SK-N-SH (cell line): ENCODE measurements at regions not wholly inside any gene's neighbourhood (a gene's known extent, or its start where the extent isn't known, plus 50 kb on each side); places are given as distances from the start of the nearest gene placed in this dataset.

Experiments used
- CTCF ChIA-PET: fragments of 300-600, 350-600 bp; formaldehyde crosslinking; extraction: SDS; loops from one replicate; lab custom pipeline; 2021; lab: Yijun Ruan, JAX
- POLR2A ChIA-PET: fragments of 350-600 bp; sonication (Branson Sonifier 250); formaldehyde crosslinking; extraction: SDS; loops from one replicate; lab custom pipeline; 2020; ENCODE audit warnings: antibody characterized with exemption, inconsistent platforms; lab: Yijun Ruan, JAX
- DNase-seq: peaks from one replicate; pipeline ENCODE4 v3.0.0; 2012
- H2AFZ ChIP-seq: fragments of 200-600 bp; sonication (generic); 2 replicates; pipeline ENCODE4 v1.8.1; 2016; ENCODE audit warnings: antibody characterized with exemption, mild to moderate bottlenecking, low read depth
- H3F3A ChIP-seq: fragments of 200-600 bp; sonication (generic); replicated peaks from 2 replicates; pipeline ENCODE3; 2016; ENCODE audit warnings: antibody characterized with exemption, mild to moderate bottlenecking; ENCODE audit not compliant: insufficient read depth
- H3K27ac ChIP-seq, 2 experiments: fragments of 200-500 bp in 1 of 2; fragments of 200-600 bp in 1 of 2; sonication (Bioruptor generic) in 1 of 2; sonication (generic), shearing (Covaris generic) in 1 of 2; 2 replicates each; pipeline versions ENCODE4 v1.5.1 to v1.6.1; 2014 to 2016; ENCODE audit warnings: low read depth in 2 of 2, inconsistent platforms in 1 of 2, low read length in 1 of 2, mild to moderate bottlenecking in 1 of 2, mixed read lengths in 1 of 2
- H3K27me3 ChIP-seq: fragments of 200-600 bp; sonication (generic), shearing (Covaris generic); 2 replicates; pipeline ENCODE4 v1.6.1; 2016; ENCODE audit warnings: mixed run types; ENCODE audit not compliant: insufficient read depth
- H3K36me3 ChIP-seq, 2 experiments: fragments of 200-500 bp in 1 of 2; fragments of 200-600 bp in 1 of 2; sonication (Bioruptor generic) in 1 of 2; sonication (generic) in 1 of 2; replicated peaks in 1 of 2; 2 replicates each; pipeline versions ENCODE3 to v1.5.1; 2014 to 2016; ENCODE audit warnings: low read length in 1 of 2, mild to moderate bottlenecking in 1 of 2; ENCODE audit not compliant: insufficient read depth in 2 of 2, control insufficient read depth in 1 of 2
- H3K4me1 ChIP-seq, 2 experiments: fragments of 200-500 bp in 1 of 2; fragments of 200-600 bp in 1 of 2; sonication (Bioruptor generic) in 1 of 2; sonication (generic), shearing (Covaris generic) in 1 of 2; 2 replicates each; pipeline versions ENCODE4 v1.5.1 to v1.6.1; 2014 to 2016; ENCODE audit warnings: low read depth in 1 of 2, low read length in 1 of 2, mixed run types in 1 of 2; ENCODE audit not compliant: insufficient read depth in 2 of 2, control insufficient read depth in 1 of 2
- H3K4me2 ChIP-seq: fragments of 200-600 bp; sonication (generic), shearing (Covaris generic); 2 replicates; pipeline ENCODE4 v1.6.1; 2017; ENCODE audit warnings: mixed run types
- H3K4me3 ChIP-seq, 2 experiments: fragments of 200-500 bp in 1 of 2; fragments of 200-600 bp in 1 of 2; sonication (Bioruptor generic) in 1 of 2; sonication (generic), shearing (Covaris generic) in 1 of 2; 2 replicates each; pipeline versions ENCODE4 v1.5.1 to v1.8.1; 2014 to 2016; ENCODE audit warnings: low read depth in 2 of 2, inconsistent platforms in 1 of 2, low read length in 1 of 2, mild to moderate bottlenecking in 1 of 2, mixed read lengths in 1 of 2, moderate library complexity in 1 of 2
- H3K79me2 ChIP-seq: fragments of 200-600 bp; sonication (generic); 2 replicates; pipeline ENCODE4 v1.8.1; 2017; ENCODE audit warnings: mild to moderate bottlenecking; ENCODE audit not compliant: insufficient read depth
- H3K9ac ChIP-seq: fragments of 200-600 bp; sonication (generic); 2 replicates; pipeline ENCODE4 v1.6.1; 2017; ENCODE audit warnings: mixed run types
- H3K9me2 ChIP-seq: fragments of 200-600 bp; sonication (generic); 2 replicates; pipeline ENCODE4 v1.6.1; 2017; ENCODE audit warnings: mixed run types
- H3K9me3 ChIP-seq: fragments of 200-600 bp; sonication (generic); 2 replicates; pipeline ENCODE4 v1.6.1; 2017; ENCODE audit warnings: mixed run types, mild to moderate bottlenecking, moderate library complexity
- H4K20me1 ChIP-seq: fragments of 200-600 bp; sonication (generic); 2 replicates; pipeline ENCODE4 v1.6.1; 2017; ENCODE audit warnings: mild to moderate bottlenecking, mixed run types; ENCODE audit not compliant: insufficient read depth
- EZH2phosphoT487 ChIP-seq: fragments of 200-600 bp; sonication (generic); IDR thresholded peaks from 2 replicates; pipeline ENCODE4 v1.6.1; 2017; ENCODE audit warnings: low read depth, mixed run types, mild to moderate bottlenecking, antibody characterized with exemption, moderate library complexity, borderline replicate concordance
- FOXJ3 ChIP-seq: sonication (generic); formaldehyde crosslinking; IDR thresholded peaks from 2 replicates; pipeline ENCODE4 v1.5.1; 2020; ENCODE audit warnings: mild to moderate bottlenecking, missing genetic modification reagents
- FOXM1 ChIP-seq: IDR thresholded peaks from 2 replicates; pipeline ENCODE4 v1.4.0; 2012; ENCODE audit warnings: low read depth, mild to moderate bottlenecking
- GABPA ChIP-seq: IDR thresholded peaks from 2 replicates; pipeline ENCODE4 v1.4.0; 2012; ENCODE audit warnings: low read depth, mild to moderate bottlenecking
- GATA2 ChIP-seq: sonication (generic); formaldehyde crosslinking; IDR thresholded peaks from 2 replicates; pipeline ENCODE4 v1.5.0; 2020; ENCODE audit warnings: mild to moderate bottlenecking, missing genetic modification reagents
- JUND ChIP-seq: IDR thresholded peaks from 2 replicates; pipeline ENCODE4 v1.4.0; 2012
- MAX ChIP-seq: IDR thresholded peaks from 2 replicates; pipeline ENCODE4 v1.4.0; 2012; ENCODE audit warnings: low read depth
- NFIC ChIP-seq: IDR thresholded peaks from 2 replicates; pipeline ENCODE4 v1.4.0; 2012; ENCODE audit warnings: borderline replicate concordance
- PBX3 ChIP-seq: IDR thresholded peaks from 2 replicates; pipeline ENCODE4; 2012
- POLR2AphosphoS5 ChIP-seq: IDR thresholded peaks from 2 replicates; pipeline ENCODE4 v1.6.1; 2012; ENCODE audit warnings: low read depth, low read length
- RFX5 ChIP-seq: IDR thresholded peaks from 2 replicates; pipeline ENCODE4 v1.6.1; 2012; ENCODE audit warnings: mild to moderate bottlenecking, improper control_type of control experiment, low read length
- RXRA ChIP-seq: IDR thresholded peaks from 2 replicates; pipeline ENCODE4 v1.4.0; 2012; ENCODE audit warnings: low read depth, mild to moderate bottlenecking, borderline replicate concordance
- SMC3 ChIP-seq: IDR thresholded peaks from 2 replicates; pipeline ENCODE4 v1.6.1; 2012; ENCODE audit warnings: low read depth, low read length, improper control_type of control experiment
- TCF12 ChIP-seq: IDR thresholded peaks from 2 replicates; pipeline ENCODE4 v1.4.0; 2012
- TEAD4 ChIP-seq: IDR thresholded peaks from 2 replicates; pipeline ENCODE4 v1.4.0; 2012; ENCODE audit warnings: mild to moderate bottlenecking, borderline replicate concordance; ENCODE audit not compliant: insufficient read depth
- YY1 ChIP-seq: IDR thresholded peaks from 2 replicates; pipeline ENCODE4 v1.4.0; 2012; ENCODE audit warnings: low read depth, mild to moderate bottlenecking
- ZBTB33 ChIP-seq: IDR thresholded peaks from 2 replicates; pipeline ENCODE4 v1.4.0; 2012; ENCODE audit warnings: low read depth, borderline replicate concordance
- WGBS: methylation state at CpG from one replicate; pipeline ENCODE4 v1.1.6; 2017; ENCODE audit warnings: low lambda C conversion rate; 5-methylcytosine and 5-hydroxymethylcytosine counted together
- TF ChIP-seq, protein P1 (sequence below): fragments of 200-600 bp; sonication (generic); IDR thresholded peaks from 2 replicates; pipeline ENCODE4 v1.6.1; 2017; ENCODE audit warnings: antibody characterized with exemption, mild to moderate bottlenecking, moderate library complexity
- TF ChIP-seq, protein P2 (sequence below): fragments of 150-350 bp; IDR thresholded peaks from 2 replicates; pipeline ENCODE4 v1.6.1; 2017; ENCODE audit warnings: antibody characterized with exemption, low read length, low read depth, borderline replicate concordance
- TF ChIP-seq, protein P3 (sequence below): IDR thresholded peaks from 2 replicates; pipeline ENCODE4 v1.6.1; 2012; ENCODE audit warnings: mild to moderate bottlenecking, low read depth, low read length, moderate library complexity

GRCh38 chr13:24012648-24013047, 115.3 kb upstream of the C1QTNF9B start:
- H3K9me2 ChIP-seq: no peaks in the 10 kb centered on the region
- no peak overlapping the region for H3K4me2 ChIP-seq
- H3K9ac ChIP-seq: no peak overlapping the region
- H3F3A ChIP-seq: no peaks in the 10 kb centered on the region
- peaks cover 0 to 4% of the 10 kb centered on the region in 2 experiments; a peak in 1 of 4 replicates for H3K4me1 ChIP-seq
- DNase-seq: no peak
- no peaks in the 10 kb centered on the region for H3K79me2 ChIP-seq
- ChIA-PET CTCF (interaction anchor here (1.8 to 2.2 kb wide), 2 partner anchors 40 to 208 kb away, joined by 5 to 8 read pairs; no protein-coding TSS in a partner anchor), POLR2A (no interaction called here)
- H2AFZ ChIP-seq: no peak overlapping the region
- no peaks in the 10 kb centered on the region for H3K27me3 ChIP-seq
- 91% methylated on average over 7 of the region's 10 CpGs for WGBS
- H3K4me3 ChIP-seq: no peak overlapping the region
- TF ChIP-seq, protein P1, sequence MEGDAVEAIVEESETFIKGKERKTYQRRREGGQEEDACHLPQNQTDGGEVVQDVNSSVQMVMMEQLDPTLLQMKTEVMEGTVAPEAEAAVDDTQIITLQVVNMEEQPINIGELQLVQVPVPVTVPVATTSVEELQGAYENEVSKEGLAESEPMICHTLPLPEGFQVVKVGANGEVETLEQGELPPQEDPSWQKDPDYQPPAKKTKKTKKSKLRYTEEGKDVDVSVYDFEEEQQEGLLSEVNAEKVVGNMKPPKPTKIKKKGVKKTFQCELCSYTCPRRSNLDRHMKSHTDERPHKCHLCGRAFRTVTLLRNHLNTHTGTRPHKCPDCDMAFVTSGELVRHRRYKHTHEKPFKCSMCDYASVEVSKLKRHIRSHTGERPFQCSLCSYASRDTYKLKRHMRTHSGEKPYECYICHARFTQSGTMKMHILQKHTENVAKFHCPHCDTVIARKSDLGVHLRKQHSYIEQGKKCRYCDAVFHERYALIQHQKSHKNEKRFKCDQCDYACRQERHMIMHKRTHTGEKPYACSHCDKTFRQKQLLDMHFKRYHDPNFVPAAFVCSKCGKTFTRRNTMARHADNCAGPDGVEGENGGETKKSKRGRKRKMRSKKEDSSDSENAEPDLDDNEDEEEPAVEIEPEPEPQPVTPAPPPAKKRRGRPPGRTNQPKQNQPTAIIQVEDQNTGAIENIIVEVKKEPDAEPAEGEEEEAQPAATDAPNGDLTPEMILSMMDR: no peak
- TF ChIP-seq NFIC (no peak), POLR2AphosphoS5 (no peak), JUND (no peak), GABPA (no peak), FOXJ3 (no peak), SMC3 (no peak), FOXM1 (no peak), MAX (no peak), RFX5 (no peak), ZBTB33 (no peak), YY1 (no peak), TEAD4 (no peak), PBX3 (no peak), TCF12 (no peak), EZH2phosphoT487 (no peak), GATA2 (CRISPR knock-in tag) (no peak), RXRA (no peak)
- TF ChIP-seq, protein P2, sequence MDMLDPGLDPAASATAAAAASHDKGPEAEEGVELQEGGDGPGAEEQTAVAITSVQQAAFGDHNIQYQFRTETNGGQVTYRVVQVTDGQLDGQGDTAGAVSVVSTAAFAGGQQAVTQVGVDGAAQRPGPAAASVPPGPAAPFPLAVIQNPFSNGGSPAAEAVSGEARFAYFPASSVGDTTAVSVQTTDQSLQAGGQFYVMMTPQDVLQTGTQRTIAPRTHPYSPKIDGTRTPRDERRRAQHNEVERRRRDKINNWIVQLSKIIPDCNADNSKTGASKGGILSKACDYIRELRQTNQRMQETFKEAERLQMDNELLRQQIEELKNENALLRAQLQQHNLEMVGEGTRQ: no peak
- TF ChIP-seq, protein P3, sequence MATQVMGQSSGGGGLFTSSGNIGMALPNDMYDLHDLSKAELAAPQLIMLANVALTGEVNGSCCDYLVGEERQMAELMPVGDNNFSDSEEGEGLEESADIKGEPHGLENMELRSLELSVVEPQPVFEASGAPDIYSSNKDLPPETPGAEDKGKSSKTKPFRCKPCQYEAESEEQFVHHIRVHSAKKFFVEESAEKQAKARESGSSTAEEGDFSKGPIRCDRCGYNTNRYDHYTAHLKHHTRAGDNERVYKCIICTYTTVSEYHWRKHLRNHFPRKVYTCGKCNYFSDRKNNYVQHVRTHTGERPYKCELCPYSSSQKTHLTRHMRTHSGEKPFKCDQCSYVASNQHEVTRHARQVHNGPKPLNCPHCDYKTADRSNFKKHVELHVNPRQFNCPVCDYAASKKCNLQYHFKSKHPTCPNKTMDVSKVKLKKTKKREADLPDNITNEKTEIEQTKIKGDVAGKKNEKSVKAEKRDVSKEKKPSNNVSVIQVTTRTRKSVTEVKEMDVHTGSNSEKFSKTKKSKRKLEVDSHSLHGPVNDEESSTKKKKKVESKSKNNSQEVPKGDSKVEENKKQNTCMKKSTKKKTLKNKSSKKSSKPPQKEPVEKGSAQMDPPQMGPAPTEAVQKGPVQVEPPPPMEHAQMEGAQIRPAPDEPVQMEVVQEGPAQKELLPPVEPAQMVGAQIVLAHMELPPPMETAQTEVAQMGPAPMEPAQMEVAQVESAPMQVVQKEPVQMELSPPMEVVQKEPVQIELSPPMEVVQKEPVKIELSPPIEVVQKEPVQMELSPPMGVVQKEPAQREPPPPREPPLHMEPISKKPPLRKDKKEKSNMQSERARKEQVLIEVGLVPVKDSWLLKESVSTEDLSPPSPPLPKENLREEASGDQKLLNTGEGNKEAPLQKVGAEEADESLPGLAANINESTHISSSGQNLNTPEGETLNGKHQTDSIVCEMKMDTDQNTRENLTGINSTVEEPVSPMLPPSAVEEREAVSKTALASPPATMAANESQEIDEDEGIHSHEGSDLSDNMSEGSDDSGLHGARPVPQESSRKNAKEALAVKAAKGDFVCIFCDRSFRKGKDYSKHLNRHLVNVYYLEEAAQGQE: no peak
- H4K20me1 ChIP-seq: no peaks in the 10 kb centered on the region
- no peaks in the 10 kb centered on the region for H3K36me3 ChIP-seq
- H3K9me3 ChIP-seq: no peaks in the 10 kb centered on the region
- H3K27ac ChIP-seq: no peak overlapping the region
